NT2/D1 (cell line): ENCODE measurements at regions not wholly inside any gene's neighbourhood (a gene's known extent, or its start where the extent isn't known, plus 50 kb on each side); places are given as distances from the start of the nearest gene placed in this dataset.

Experiments
- SUZ12 ChIP-seq: IDR thresholded peaks from 2 replicates; pipeline ENCODE4 v1.6.1; 2011; ENCODE audit not compliant: insufficient read length, insufficient read depth; ENCODE audit errors: extremely low read depth
- YY1 ChIP-seq: IDR thresholded peaks from 2 replicates; pipeline ENCODE4 v1.6.1; 2011; ENCODE audit not compliant: insufficient read length, insufficient read depth
- ZNF274 ChIP-seq: IDR thresholded peaks from 2 replicates; pipeline ENCODE4 v1.6.1; 2011; ENCODE audit warnings: mild to moderate bottlenecking, low read depth, low read length

DNA sequence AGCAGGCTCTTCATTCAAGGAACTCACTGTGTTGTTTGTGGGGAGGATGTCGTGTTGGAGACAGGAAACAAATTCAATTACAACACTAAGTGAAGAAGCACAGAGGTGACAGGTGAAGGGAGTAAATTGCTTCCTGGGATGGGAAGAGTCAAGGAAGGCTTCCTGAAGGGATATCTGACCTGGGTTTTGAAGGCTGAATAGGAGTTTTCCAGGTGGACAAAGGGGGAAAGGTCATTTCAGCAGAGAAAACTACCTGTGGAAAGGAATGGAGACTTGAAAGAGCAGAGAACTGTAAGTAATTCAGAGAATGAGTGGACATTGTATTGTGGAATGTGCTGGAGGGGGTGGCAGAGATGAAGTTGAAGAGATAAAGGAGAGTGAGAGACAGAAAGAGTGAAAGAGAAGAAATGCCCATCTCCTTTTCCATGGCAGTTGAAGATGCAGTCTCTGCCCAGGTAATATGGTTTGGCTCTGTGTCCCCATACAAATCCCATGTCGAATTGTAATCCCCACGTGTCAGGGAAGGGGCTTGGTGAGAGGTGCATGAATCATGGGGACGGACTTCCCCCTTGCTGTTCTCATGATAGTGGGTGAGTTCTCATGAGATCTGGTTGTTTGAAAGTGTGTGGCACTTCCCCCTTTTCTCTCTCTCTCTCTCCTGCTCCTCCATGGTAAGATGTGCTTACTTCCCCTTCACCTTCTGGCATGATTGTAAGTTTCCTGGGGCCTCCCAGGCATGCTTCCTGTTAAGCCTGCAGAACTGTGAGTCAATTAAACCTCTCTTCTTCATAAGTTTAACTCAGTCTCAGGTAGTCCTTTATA lies 205.7 kb upstream of the BCOR start:
- TF ChIP-seq YY1 (no peak), ZNF274 (no peak), SUZ12 (no peak)
